ENCODE measurements at regions not wholly inside any gene's neighbourhood (a gene's known extent, or its start where the extent isn't known, plus 50 kb on each side); places are given as distances from the start of the nearest gene placed in this dataset.

DNA sequence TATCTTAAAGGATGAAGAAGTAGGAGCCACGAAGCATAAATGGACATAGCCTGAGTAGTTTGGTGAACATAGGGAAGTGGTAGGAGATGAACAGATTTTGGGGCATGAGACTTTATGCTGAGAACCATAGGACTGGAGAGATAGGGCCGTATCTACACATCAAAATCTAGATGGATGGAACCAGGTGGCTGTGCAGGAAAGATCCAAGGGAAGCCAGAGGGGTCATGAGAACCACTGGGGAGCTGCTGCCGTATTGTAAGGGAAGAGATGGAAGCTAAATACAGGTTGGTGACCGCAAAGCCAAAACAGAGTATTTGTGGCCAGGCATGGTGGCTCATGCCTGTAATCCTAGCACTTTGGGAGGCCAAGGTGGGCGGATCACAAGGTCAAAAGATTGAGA is 124.3 kb downstream of the TRIB2 start:
- no peak overlapping the region for H3K4me3 Mint-ChIP-seq
- H3K27ac Mint-ChIP-seq, result no peak overlapping the region
- H3K4me1 Mint-ChIP-seq (ENCODE audit: low read depth), result no peaks in the 10 kb centered on the region
- ATAC-seq (replicated peaks in 1 of 2), result no peak
- DNase-seq, result no peak
- H3K27me3 Mint-ChIP-seq (ENCODE audit: low read depth), result peaks cover 23% of the 10 kb centered on the region
- no peaks in the 10 kb centered on the region for H3K36me3 Mint-ChIP-seq (ENCODE audit: insufficient read depth in 2 of 2)
- H3K9me3 Mint-ChIP-seq, result no peaks in the 10 kb centered on the region

DNA sequence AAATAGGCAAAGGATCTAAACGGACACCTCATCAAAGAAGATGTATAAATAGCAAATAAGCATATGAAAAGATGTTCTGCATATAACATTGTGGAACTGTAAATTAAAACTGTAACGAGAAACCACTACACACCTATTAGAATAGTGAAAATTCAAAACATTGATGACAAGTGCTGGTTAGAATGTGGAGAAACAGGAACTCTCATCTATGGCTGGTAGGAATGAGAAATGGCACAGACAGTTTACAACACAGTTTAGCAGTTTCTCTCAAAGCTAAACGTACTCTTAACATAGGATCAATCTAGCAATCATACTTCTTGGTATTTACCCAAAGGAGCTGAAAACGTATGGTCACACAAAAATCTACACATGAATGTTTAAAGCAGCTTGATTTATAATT is 126.2 kb downstream of the TRIB2 start:
- Mint-ChIP-seq H3K27me3 (ENCODE audit: low read depth) (peaks cover 18% of the 10 kb centered on the region), H3K4me3 (no peak overlapping the region), H3K9me3 (no peaks in the 10 kb centered on the region), H3K4me1 (ENCODE audit: low read depth) (no peaks in the 10 kb centered on the region), H3K27ac (no peak overlapping the region), H3K36me3 (ENCODE audit: insufficient read depth in 2 of 2) (no peaks in the 10 kb centered on the region)
- DNase-seq (no peak), ATAC-seq (replicated peaks in 1 of 2) (no peak)

DNA sequence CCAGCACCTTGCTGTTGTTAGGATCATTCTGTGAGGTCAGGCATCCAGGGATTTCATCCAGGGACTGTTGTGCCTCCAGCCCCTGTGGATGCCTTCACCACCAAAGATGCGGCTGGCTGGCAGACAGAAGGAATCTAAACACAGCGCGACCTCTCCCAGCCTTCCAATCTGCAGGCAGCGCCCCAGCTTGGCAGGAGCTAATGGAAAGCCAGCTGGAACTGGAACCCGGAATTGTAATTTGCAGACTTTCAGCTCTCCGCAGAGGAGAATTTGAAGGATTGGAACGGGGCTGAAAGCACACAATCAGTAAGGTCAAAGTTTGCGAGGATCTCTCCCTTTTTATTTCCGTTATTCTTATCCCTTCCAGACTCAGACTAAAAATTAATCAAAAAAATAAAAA is 127.8 kb downstream of the TRIB2 start:
- Mint-ChIP-seq H3K36me3 (ENCODE audit: insufficient read depth in 2 of 2) (no peaks in the 10 kb centered on the region), H3K4me1 (ENCODE audit: low read depth) (no peaks in the 10 kb centered on the region), H3K4me3 (no peak overlapping the region), H3K9me3 (no peaks in the 10 kb centered on the region), H3K27ac (no peak overlapping the region), H3K27me3 (ENCODE audit: low read depth) (peaks cover 28% of the 10 kb centered on the region)
- ATAC-seq (replicated peaks in 1 of 2) (no peak), DNase-seq (no peak)

DNA sequence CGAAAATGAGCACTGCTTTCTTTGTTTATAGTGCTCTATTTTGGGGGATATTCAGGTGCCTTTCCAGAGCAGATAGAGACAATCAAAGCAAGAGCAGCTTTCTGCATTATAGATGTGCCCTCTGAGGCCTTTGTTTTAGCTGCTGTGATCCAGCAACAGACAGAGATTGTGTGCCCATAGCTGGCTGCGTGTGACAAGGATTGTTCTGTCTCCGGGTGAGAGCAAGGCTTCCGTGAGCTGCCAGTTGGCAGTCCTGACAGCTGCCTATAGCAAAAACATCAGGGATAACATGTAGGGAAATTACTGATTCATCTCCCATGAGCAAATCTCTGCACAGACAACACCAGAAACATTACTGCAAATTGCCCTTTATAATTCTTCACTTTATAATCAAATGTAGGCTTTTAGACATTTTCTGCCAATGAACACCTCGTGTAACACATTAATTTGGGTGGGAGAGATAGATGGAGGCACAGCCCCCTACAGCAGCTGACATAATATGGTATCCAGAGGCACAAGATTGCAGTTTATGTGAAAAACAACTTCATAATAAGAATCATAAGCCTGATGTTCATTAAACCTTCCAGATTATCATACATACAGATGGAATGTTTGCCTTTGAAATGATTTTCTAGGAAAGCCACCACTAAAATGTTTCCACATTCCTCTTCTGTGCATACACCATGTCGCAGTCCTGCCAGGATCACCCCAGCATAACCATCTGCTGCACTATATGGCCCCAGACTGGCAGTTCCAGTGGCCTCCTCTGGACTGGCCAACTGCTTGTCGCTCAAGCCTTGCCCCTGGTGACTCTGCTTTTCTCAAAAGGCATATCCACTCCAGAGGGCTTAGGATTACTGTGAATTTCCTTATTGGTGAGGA is 131.2 kb downstream of the TRIB2 start:
- Mint-ChIP-seq H3K27me3 (ENCODE audit: low read depth) (peaks cover 30% of the 10 kb centered on the region), H3K27ac (no peak overlapping the region), H3K4me3 (no peak overlapping the region), H3K9me3 (no peaks in the 10 kb centered on the region), H3K4me1 (ENCODE audit: low read depth) (no peaks in the 10 kb centered on the region), H3K36me3 (ENCODE audit: insufficient read depth in 2 of 2) (no peaks in the 10 kb centered on the region)
- no peak for ATAC-seq (replicated peaks in 1 of 2)
- no peak for DNase-seq

DNA sequence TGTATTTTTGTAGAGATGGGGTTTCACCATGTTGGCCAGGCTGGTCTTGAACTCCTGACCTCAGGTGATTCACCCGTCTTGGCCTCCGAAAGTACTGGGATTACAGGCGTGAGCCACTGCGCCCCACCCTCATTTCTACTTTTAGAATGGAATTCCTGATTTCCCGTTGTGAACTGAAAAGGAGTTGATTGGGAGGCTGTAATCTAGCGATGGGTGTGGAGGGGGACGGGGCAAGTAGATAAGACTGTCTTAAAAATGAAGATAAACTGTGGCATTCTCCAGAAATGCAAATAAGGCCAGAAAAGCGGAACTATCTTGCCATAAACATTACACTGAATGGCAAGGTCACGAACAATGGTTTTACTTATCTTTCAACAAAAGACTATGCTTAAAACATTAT is 135.4 kb downstream of the TRIB2 start:
- H3K4me1 Mint-ChIP-seq (ENCODE audit: low read depth), result no peaks in the 10 kb centered on the region
- H3K9me3 Mint-ChIP-seq, result no peaks in the 10 kb centered on the region
- DNase-seq (no peak), ATAC-seq (replicated peaks in 1 of 2) (no peak)
- H3K27me3 Mint-ChIP-seq (ENCODE audit: low read depth), result peaks cover 24% of the 10 kb centered on the region
- no peak overlapping the region for H3K4me3 Mint-ChIP-seq
- H3K36me3 Mint-ChIP-seq (ENCODE audit: insufficient read depth in 2 of 2), result no peaks in the 10 kb centered on the region
- no peak overlapping the region for H3K27ac Mint-ChIP-seq

DNA sequence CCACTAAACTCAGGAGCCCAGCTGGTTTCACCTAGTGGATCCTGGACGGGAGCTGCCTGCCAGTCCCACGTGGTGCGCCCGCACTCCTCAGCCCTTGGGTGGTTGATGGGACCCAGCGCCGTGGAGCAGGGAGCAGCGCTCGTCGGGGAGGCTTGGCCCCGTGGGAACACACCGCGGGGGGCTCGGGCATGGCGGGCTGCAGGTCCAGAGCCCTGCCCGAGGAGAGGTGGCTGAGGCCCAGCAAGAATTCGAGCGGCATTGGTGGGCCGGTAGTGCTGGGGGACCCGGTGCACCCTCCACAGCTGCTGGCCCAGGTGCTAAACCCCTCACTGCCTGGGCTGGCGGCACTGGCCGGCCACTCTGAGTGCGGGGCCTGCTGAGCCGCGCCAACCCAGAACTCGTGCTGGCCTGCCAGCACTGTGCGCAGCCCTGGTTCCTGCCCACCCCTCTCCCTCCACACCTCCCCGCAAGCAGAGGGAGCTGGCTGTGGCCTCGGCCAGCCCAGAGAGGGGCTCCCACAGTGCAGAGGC is 137.3 kb downstream of the TRIB2 start:
- peaks cover 18% of the 10 kb centered on the region for H3K27me3 Mint-ChIP-seq (ENCODE audit: low read depth)
- H3K27ac Mint-ChIP-seq, result no peak overlapping the region
- H3K4me1 Mint-ChIP-seq (ENCODE audit: low read depth), result no peaks in the 10 kb centered on the region
- no peaks in the 10 kb centered on the region for H3K36me3 Mint-ChIP-seq (ENCODE audit: insufficient read depth in 2 of 2)
- H3K9me3 Mint-ChIP-seq, result no peaks in the 10 kb centered on the region
- DNase-seq, result no peak
- no peak for ATAC-seq (replicated peaks in 1 of 2)
- no peak overlapping the region for H3K4me3 Mint-ChIP-seq

DNA sequence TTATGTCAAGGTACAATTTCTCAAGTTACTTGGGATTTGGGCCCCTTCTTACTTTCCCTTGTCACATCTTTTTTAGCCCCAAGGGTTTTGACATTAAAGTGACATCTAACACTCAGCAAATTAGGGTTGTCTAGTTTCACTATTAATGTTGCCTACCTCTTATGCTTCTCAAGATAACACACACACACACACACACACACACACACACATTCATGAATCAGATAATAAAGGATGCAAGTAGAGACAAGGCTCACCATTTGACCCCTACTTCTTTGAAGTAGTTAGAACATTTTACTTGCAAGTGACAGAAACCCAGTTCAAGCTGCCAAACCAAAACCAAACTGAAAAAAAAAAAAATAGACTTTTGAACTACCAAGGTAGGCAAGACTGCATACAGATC is 138.8 kb downstream of the TRIB2 start:
- peak overlapping the region; percentile 6 for H3K27ac Mint-ChIP-seq
- H3K4me3 Mint-ChIP-seq, result peak overlapping the region in 1 of 2 donors; percentile 42

DNA sequence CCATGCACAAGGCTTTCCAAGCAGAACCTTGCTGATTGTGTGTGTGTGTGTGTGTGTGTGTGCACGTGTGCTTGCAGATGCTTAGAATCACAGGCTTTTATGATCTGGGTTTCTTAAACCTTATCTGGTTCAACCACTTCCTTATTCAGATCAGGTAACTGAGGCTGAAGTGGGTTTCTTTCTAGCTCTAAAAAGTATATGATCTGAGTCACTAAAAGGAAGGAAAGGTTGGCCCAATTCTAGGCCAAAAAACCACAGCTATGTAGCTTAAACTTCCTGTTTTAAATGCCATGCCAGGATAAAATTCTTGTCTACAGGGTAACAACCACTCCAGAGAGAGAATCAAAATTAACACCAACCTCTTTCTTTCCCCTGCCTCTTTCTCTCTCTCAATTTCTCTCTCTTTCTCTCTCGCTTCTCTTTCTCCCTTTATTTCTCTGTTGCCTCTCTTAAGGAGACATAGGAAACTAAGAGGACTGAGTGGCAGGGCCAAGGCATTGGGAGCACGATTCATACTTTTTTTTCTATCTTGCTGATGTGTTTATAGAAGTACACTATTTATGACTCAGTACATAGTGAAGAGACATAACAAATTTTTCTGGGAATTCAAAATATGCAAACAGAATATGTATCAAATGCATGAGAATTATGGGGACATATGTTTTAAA is 140.3 kb downstream of the TRIB2 start:
- peaks cover 14% of the 10 kb centered on the region for H3K4me1 Mint-ChIP-seq (ENCODE audit: low read depth)
- no peak overlapping the region for H3K27ac Mint-ChIP-seq
- H3K27me3 Mint-ChIP-seq (ENCODE audit: low read depth), result no peaks in the 10 kb centered on the region
- DNase-seq (peak in 1 of 2 donors; percentile 6), ATAC-seq (replicated peaks in 1 of 2) (peak; percentile 78 to 83)
- H3K36me3 Mint-ChIP-seq (ENCODE audit: insufficient read depth in 2 of 2), result peaks cover 2 to 6% of the 10 kb centered on the region in 2 donors
- H3K4me3 Mint-ChIP-seq, result no peak overlapping the region
- H3K9me3 Mint-ChIP-seq, result no peaks in the 10 kb centered on the region

More for the DNA sequence above, 138.8 kb downstream of the TRIB2 start:
- peak; percentile 44 to 55 for ATAC-seq (replicated peaks in 1 of 2)
- peak in 1 of 2 donors; percentile 5 for DNase-seq
- peaks cover 2% of the 10 kb centered on the region for H3K4me1 Mint-ChIP-seq (ENCODE audit: low read depth)
- peaks cover 5% of the 10 kb centered on the region for H3K27me3 Mint-ChIP-seq (ENCODE audit: low read depth)
- no peaks in the 10 kb centered on the region for H3K9me3 Mint-ChIP-seq
- peaks cover 0 to 6% of the 10 kb centered on the region in 2 donors for H3K36me3 Mint-ChIP-seq (ENCODE audit: insufficient read depth in 2 of 2)

DNA sequence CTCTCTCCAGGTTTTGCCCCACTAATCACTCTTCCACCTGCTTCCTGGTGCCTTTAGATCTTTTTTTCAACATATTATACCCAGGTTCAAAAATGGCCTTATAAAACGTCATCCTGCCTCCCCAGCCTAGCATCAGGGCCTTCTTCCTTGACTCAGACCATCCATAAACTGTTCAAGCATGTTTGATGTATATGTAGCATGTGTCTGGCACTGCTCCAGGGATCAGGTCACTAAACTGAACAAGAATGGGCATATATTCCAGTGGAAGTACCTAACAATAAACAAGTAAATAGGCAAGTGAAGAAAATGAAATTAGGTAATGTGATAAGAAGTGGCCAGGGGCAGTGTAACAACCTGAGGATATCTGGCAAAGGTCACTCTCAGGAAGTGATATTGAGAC is 141.2 kb downstream of the TRIB2 start:
- DNase-seq, result no peak
- peaks cover 2 to 7% of the 10 kb centered on the region in 2 donors for H3K36me3 Mint-ChIP-seq (ENCODE audit: insufficient read depth in 2 of 2)
- no peaks in the 10 kb centered on the region for H3K9me3 Mint-ChIP-seq
- no peaks in the 10 kb centered on the region for H3K27me3 Mint-ChIP-seq (ENCODE audit: low read depth)
- H3K4me1 Mint-ChIP-seq (ENCODE audit: low read depth), result peaks cover 14% of the 10 kb centered on the region
- ATAC-seq (replicated peaks in 1 of 2), result no peak
- no peak overlapping the region for H3K4me3 Mint-ChIP-seq
- no peak overlapping the region for H3K27ac Mint-ChIP-seq

DNA sequence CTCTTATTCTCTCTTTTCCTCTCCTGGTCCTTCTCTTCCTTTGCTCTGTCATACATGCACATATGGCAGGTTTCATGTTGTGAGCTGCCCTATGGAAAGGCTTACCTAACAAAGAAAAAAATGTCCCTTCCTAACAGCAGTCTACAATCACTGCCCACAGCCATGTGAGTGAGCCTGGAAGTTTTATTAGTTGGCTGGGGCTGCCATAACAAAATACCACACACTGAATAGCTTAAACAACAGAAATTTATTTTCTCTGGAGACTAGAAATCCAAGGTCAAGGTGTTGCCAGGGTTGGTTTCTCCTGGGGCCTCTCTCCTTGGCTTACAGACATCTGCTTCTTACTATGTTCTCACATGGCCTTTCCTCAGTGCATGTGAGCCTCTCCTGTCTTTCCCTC is 142.1 kb downstream of the TRIB2 start:
- no peak for DNase-seq
- H3K4me1 Mint-ChIP-seq (ENCODE audit: low read depth), result peaks cover 14% of the 10 kb centered on the region
- no peaks in the 10 kb centered on the region for H3K27me3 Mint-ChIP-seq (ENCODE audit: low read depth)

DNA sequence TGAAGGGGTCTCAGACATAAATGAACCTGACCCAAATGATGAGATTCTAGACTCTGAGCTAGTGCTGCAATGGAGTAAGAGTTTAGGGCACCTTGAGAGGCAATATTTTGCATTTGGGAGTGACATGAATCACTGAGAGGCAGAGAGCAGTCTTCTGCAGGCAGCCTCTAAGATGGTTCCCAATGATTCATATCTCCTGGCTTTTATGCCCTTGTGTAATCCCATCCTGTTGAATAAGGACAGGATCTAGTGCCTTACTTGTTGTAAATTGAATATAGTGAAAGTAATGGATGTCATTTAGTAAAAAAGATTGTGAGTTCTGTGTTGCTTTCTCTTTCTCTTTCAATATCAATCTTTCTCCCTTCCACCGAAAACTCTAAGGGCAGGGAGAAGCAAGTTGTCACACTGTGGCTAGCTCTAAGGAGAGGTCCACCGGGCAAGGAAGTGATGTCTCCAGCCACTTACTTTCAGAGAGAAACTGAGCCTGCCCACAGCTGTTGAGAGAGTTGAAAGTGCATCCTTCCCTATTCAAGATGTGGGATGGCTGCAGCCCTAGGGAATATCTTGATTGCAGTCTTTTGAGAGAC is 144.7 kb downstream of the TRIB2 start:
- peak overlapping the region in 1 of 2 donors; percentile 23 for H3K4me3 Mint-ChIP-seq
- ATAC-seq (replicated peaks in 1 of 2) (peak; percentile 56 to 71), DNase-seq (peak in 1 of 2 donors; percentile 6)
- H3K9me3 Mint-ChIP-seq, result peaks cover 9 to 10% of the 10 kb centered on the region in 2 donors
- peaks cover 14% of the 10 kb centered on the region for H3K4me1 Mint-ChIP-seq (ENCODE audit: low read depth)
- H3K27ac Mint-ChIP-seq, result peak overlapping the region; percentile 5
- H3K27me3 Mint-ChIP-seq (ENCODE audit: low read depth), result no peaks in the 10 kb centered on the region
- H3K36me3 Mint-ChIP-seq (ENCODE audit: insufficient read depth in 2 of 2), result peaks cover 14 to 31% of the 10 kb centered on the region in 2 donors

More for the DNA sequence above, 142.1 kb downstream of the TRIB2 start:
- H3K9me3 Mint-ChIP-seq, result peaks cover 3 to 4% of the 10 kb centered on the region in 2 donors
- ATAC-seq (replicated peaks in 1 of 2), result no peak
- peaks cover 7 to 13% of the 10 kb centered on the region in 2 donors for H3K36me3 Mint-ChIP-seq (ENCODE audit: insufficient read depth in 2 of 2)
- H3K4me3 Mint-ChIP-seq, result no peak overlapping the region
- no peak overlapping the region for H3K27ac Mint-ChIP-seq

DNA sequence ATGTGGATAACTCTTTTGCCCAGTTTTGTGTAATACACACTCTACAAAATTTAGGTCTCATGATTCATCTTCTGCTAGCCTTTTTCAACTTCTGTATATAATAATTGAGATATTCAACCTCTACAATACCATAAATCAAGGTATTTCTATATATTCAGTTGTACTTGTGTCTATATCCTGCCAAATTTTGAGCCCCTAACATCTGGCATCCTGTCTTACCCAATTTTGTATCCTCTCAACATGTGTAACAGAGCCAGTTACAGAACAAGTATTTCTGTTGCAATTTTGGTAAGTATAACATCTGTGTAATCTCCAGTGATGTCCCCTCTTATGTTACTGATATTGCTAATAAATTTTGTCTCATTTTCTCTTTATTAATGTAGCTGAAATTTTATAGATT is 145.8 kb downstream of the TRIB2 start:
- H3K27me3 Mint-ChIP-seq (ENCODE audit: low read depth), result no peaks in the 10 kb centered on the region

DNA sequence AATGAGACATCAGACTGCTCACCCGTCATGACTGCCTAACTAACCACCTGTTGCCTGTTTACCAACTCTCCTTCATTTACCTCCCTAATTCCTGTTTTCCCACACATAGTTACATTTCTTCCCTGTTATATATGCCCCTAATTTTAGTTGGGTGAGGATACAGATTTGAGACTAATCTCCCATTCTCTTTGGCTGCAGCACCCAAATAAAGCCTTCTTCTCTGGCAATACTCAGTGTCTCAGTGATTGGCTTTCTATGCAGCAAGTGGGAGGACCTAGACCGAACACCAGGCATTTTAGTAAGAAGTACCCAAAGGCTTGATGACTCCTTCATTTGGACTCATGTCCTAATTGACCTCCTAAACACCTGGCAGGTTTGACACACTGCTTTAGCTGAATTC is 147.2 kb downstream of the TRIB2 start:
- no peak for ATAC-seq (replicated peaks in 1 of 2)
- peaks cover 14 to 33% of the 10 kb centered on the region in 2 donors for H3K36me3 Mint-ChIP-seq (ENCODE audit: insufficient read depth in 2 of 2)

More for the DNA sequence above, 145.8 kb downstream of the TRIB2 start:
- Mint-ChIP-seq H3K4me3 (no peak overlapping the region), H3K9me3 (peaks cover 9 to 10% of the 10 kb centered on the region in 2 donors), H3K27ac (no peak overlapping the region), H3K4me1 (ENCODE audit: low read depth) (peaks cover 14% of the 10 kb centered on the region), H3K36me3 (ENCODE audit: insufficient read depth in 2 of 2) (peaks cover 14 to 33% of the 10 kb centered on the region in 2 donors)
- DNase-seq (no peak), ATAC-seq (replicated peaks in 1 of 2) (no peak)

More for the DNA sequence above, 147.2 kb downstream of the TRIB2 start:
- no peak overlapping the region for H3K27ac Mint-ChIP-seq
- peaks cover 14% of the 10 kb centered on the region for H3K4me1 Mint-ChIP-seq (ENCODE audit: low read depth)
- no peak for DNase-seq
- peaks cover 9 to 10% of the 10 kb centered on the region in 2 donors for H3K9me3 Mint-ChIP-seq
- H3K27me3 Mint-ChIP-seq (ENCODE audit: low read depth), result no peaks in the 10 kb centered on the region
- H3K4me3 Mint-ChIP-seq, result no peak overlapping the region
